Gastroesophageal sphincter (tissue), 4 donors: ENCODE measurements at regions not wholly inside any gene's neighbourhood (a gene's known extent, or its start where the extent isn't known, plus 50 kb on each side); places are given as distances from the start of the nearest gene placed in this dataset.

Source experiments
- ATAC-seq: fragments of 150-250 bp; one replicate; pipeline ENCODE4 v1.9.1; 2016; ENCODE audit warnings: mild to moderate bottlenecking, moderate library complexity
- H3K27ac ChIP-seq, 4 donors: fragments of 200-600 bp; sonication (generic) in 3 of 4; 1 replicate in 3 of 4; 2 replicates in 1 of 4; pipeline ENCODE4 v1.5.1; 2016 to 2019
- H3K27me3 ChIP-seq: fragments of 200-600 bp; sonication (generic); one replicate; pipeline ENCODE4 v1.5.1; 2019
- H3K36me3 ChIP-seq, 2 donors: fragments of 200-600 bp; sonication (generic); one replicate each; pipeline ENCODE4 v1.5.1; 2019; ENCODE audit warnings: control low read depth in 1 of 2
- H3K4me1 ChIP-seq, 3 donors: fragments of 200-600 bp; sonication (generic); 1 replicate in 2 of 3; 2 replicates in 1 of 3; pipeline ENCODE4 v1.5.1; 2016 to 2019; ENCODE audit warnings: control low read depth in 2 of 3
- H3K4me3 ChIP-seq, 2 donors: fragments of 200-600 bp; sonication (generic); one replicate each; pipeline ENCODE4 v1.5.1; 2019; ENCODE audit warnings: mild to moderate bottlenecking in 1 of 2, moderate library complexity in 1 of 2
- H3K9me3 ChIP-seq, 3 donors: fragments of 200-600 bp; sonication (generic); one replicate each; pipeline ENCODE4 v1.5.1; 2017 to 2019; ENCODE audit warnings: control low read depth in 2 of 3
- CTCF ChIP-seq, 4 experiments: fragments of 200-600 bp in 2 of 4; fragments of 450-650 bp in 2 of 4; sonication (generic) in 1 of 4; IDR thresholded peaks; one replicate each; pipeline ENCODE4 v1.5.1; 2017 to 2019; ENCODE audit warnings: antibody characterized with exemption in 4 of 4, mild to moderate bottlenecking in 2 of 4, moderate library complexity in 2 of 4
- EP300 ChIP-seq: sonication (generic); formaldehyde crosslinking; IDR thresholded peaks from one replicate; pipeline ENCODE4 v1.6.1; 2017; ENCODE audit warnings: antibody characterized with exemption, mild to moderate bottlenecking
- POLR2A ChIP-seq, 2 donors: fragments of 450-650 bp; IDR thresholded peaks; one replicate each; pipeline ENCODE4 v1.6.1; 2017; ENCODE audit warnings: antibody characterized with exemption in 2 of 2, mild to moderate bottlenecking in 2 of 2, moderate library complexity in 1 of 2
- POLR2AphosphoS5 ChIP-seq: sonication (generic); formaldehyde crosslinking; IDR thresholded peaks from one replicate; pipeline ENCODE4 v1.6.1; 2017; ENCODE audit warnings: antibody characterized with exemption
- whole genome bisulfite sequencing, 2 donors: methylation state at CpG; one replicate each; pipeline ENCODE4 v1.1.5; 2018; ENCODE audit warnings: low coverage in 1 of 2; 5-methylcytosine and 5-hydroxymethylcytosine counted together

- 88 to 100% methylated on average over 2 of the region's 2 CpGs for WGBS, 2 donors
- no peak for TF ChIP-seq EP300
- TF ChIP-seq POLR2A (IDR thresholded peaks at IDR 0.05), result no peak
- TF ChIP-seq POLR2AphosphoS5, result no peak
- TF ChIP-seq CTCF (IDR thresholded peaks at IDR 0.05), result no peak
- no peak overlapping the region for H3K27ac ChIP-seq
- H3K36me3 ChIP-seq, result no peaks in the 10 kb centered on the region
- H3K27me3 ChIP-seq, result no peaks in the 10 kb centered on the region
- no peak overlapping the region for H3K4me3 ChIP-seq
- ATAC-seq, result no peak
- H3K9me3 ChIP-seq, result no peaks in the 10 kb centered on the region
- peaks cover 0 to 17% (median 0%) of the 10 kb centered on the region in 3 donors for H3K4me1 ChIP-seq
Measured at GRCh38 chr13:40013554-40013953, 358.1 kb downstream of the COG6 start.

GRCh38 chr13:40016953-40017660 is 361.6 kb downstream of the COG6 start:
- H3K4me1 ChIP-seq, result peaks cover 0 to 17% (median 0%) of the 10 kb centered on the region in 3 donors
- no peak overlapping the region for H3K4me3 ChIP-seq
- WGBS, 2 donors, result 47 to 62% methylated on average over 7 of the region's 7 CpGs
- H3K27me3 ChIP-seq, result no peaks in the 10 kb centered on the region
- H3K9me3 ChIP-seq, result no peaks in the 10 kb centered on the region
- H3K36me3 ChIP-seq, result no peaks in the 10 kb centered on the region
- no peak for ATAC-seq
- TF ChIP-seq POLR2AphosphoS5 (no peak), EP300 (no peak)
- H3K27ac ChIP-seq, result no peak overlapping the region

- H3K4me1 ChIP-seq, result peaks cover 0 to 17% (median 0%) of the 10 kb centered on the region in 3 donors
- H3K27ac ChIP-seq, result no peak overlapping the region
- H3K36me3 ChIP-seq, result no peaks in the 10 kb centered on the region
- H3K27me3 ChIP-seq, result no peaks in the 10 kb centered on the region
- no peak for TF ChIP-seq POLR2AphosphoS5
- TF ChIP-seq EP300, result no peak
- TF ChIP-seq POLR2A (IDR thresholded peaks at IDR 0.05), result no peak
- no peak overlapping the region for H3K4me3 ChIP-seq
- no peak for ATAC-seq
- H3K9me3 ChIP-seq, result no peaks in the 10 kb centered on the region
- 56 to 72% methylated on average over 4 to 6 of the region's 6 CpGs for WGBS, 2 donors
Measured at GRCh38 chr13:40017662-40018262, 362.3 kb downstream of the COG6 start.

DNA sequence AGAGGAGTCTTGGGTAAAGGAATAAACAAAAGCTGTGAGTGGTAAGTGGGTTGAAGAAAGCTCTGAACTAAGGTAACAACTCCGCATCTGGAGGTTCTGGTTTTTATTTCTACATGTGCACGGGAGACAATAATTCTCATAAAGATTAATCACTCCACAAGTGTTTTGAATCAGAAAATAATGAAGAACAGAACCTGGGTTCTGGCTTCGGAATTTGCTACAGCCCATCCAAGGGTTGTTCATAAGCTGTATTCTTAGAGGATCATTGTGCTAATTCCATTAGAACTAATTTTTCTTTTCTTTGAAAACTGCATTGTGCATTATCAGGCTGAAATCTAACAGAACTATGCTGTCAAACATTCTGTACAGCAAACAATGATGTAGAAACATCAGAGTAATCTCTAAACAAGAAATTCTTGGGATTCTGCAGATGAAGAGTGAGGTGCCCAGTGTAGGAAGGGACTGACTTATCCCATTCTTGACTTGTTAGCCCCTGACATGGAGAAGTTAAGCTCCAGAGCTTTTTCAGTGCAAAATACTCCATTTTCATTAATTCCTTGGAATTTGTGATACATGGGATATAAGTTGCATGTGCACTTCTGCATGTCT is 368.2 kb downstream of the COG6 start:
- no peak for ATAC-seq
- Histone ChIP-seq H3K4me3 (no peak overlapping the region), H3K9me3 (no peaks in the 10 kb centered on the region), H3K36me3 (no peaks in the 10 kb centered on the region), H3K27ac (no peak overlapping the region), H3K4me1 (no peaks in the 10 kb centered on the region), H3K27me3 (no peaks in the 10 kb centered on the region)
- TF ChIP-seq POLR2A (IDR thresholded peaks at IDR 0.05), result no peak
- TF ChIP-seq EP300, result no peak
- TF ChIP-seq POLR2AphosphoS5, result no peak
- no peak for TF ChIP-seq CTCF (IDR thresholded peaks at IDR 0.05)
- WGBS, 2 donors, result 70 to 84% methylated on average over 3 of the region's 3 CpGs

GRCh38 chr13:40024204-40024966 is 368.9 kb downstream of the COG6 start:
- TF ChIP-seq EP300 (no peak), POLR2A (IDR thresholded peaks at IDR 0.05) (no peak), CTCF (IDR thresholded peaks at IDR 0.05) (no peak)
- Histone ChIP-seq H3K36me3 (no peaks in the 10 kb centered on the region), H3K9me3 (no peaks in the 10 kb centered on the region), H3K27ac (no peak overlapping the region), H3K27me3 (no peaks in the 10 kb centered on the region), H3K4me3 (no peak overlapping the region), H3K4me1 (no peaks in the 10 kb centered on the region)
- 81 to 98% methylated on average over 3 of the region's 3 CpGs for WGBS, 2 donors
- ATAC-seq, result no peak
